ENCODE measurements at regions not wholly inside any gene's neighbourhood (a gene's known extent, or its start where the extent isn't known, plus 50 kb on each side); places are given as distances from the start of the nearest gene placed in this dataset.

- TF ChIP-seq CTCF (IDR thresholded peaks at IDR 0.05; ENCODE audit: insufficient read depth, low read length) (no peak), REST (IDR thresholded peaks at IDR 0.05; ENCODE audit: insufficient replicate concordance, low read depth) (no peak)
Observed at GRCh38 chr2:223541546-223541945, 60.6 kb downstream of the SCG2 start.
